GM13976 (cell line): ENCODE measurements at regions not wholly inside any gene's neighbourhood (a gene's known extent, or its start where the extent isn't known, plus 50 kb on each side); places are given as distances from the start of the nearest gene placed in this dataset.

Experiments
- DNase-seq: peaks from one replicate; pipeline ENCODE4 v3.0.0; 2012; ENCODE audit warnings: low spot score
- CTCF ChIP-seq: IDR thresholded peaks from 2 replicates; pipeline ENCODE4 v1.5.1; 2012; ENCODE audit warnings: borderline replicate concordance, mild to moderate bottlenecking; ENCODE audit not compliant: insufficient read depth; ENCODE audit errors: extremely low read depth, missing control alignments, control extremely low read depth
- in situ Hi-C: fragments of 300-500 bp; cut with MboI; formaldehyde crosslinking; loops from one replicate; pipeline ENCODE4 v1.12.0; 2022; ENCODE audit warnings: low sequenced_read_pairs, mixed read lengths, inconsistent platforms; ENCODE audit not compliant: unreplicated experiment

GRCh38 chr14:65352964-65353530, 59.5 kb upstream of the FUT8 start:
- TF ChIP-seq CTCF = no peak
- no peak for DNase-seq
- in situ Hi-C loops = no loop called here

- TF ChIP-seq CTCF = no peak
- in situ Hi-C loops = no loop called here
- DNase-seq = no peak
Observed at GRCh38 chr14:65354131-65354530, 58.4 kb upstream of the FUT8 start.

- TF ChIP-seq CTCF = no peak
- in situ Hi-C loops = no loop called here
- no peak for DNase-seq
Observed at GRCh38 chr14:65354715-65355114, 57.8 kb upstream of the FUT8 start.

GRCh38 chr14:65356327-65356836, 56.1 kb upstream of the FUT8 start:
- TF ChIP-seq CTCF = no peak
- DNase-seq = no peak
- in situ Hi-C loops = no loop called here

- in situ Hi-C loops = no loop called here
- no peak for TF ChIP-seq CTCF
- no peak for DNase-seq
Observed at GRCh38 chr14:65357113-65357512, 55.4 kb upstream of the FUT8 start.

GRCh38 chr14:65357689-65358088, 54.8 kb upstream of the FUT8 start:
- no peak for DNase-seq
- in situ Hi-C loops = no loop called here
- TF ChIP-seq CTCF = no peak
